ENCODE measurements at regions not wholly inside any gene's neighbourhood (a gene's known extent, or its start where the extent isn't known, plus 50 kb on each side); places are given as distances from the start of the nearest gene placed in this dataset.

DNA sequence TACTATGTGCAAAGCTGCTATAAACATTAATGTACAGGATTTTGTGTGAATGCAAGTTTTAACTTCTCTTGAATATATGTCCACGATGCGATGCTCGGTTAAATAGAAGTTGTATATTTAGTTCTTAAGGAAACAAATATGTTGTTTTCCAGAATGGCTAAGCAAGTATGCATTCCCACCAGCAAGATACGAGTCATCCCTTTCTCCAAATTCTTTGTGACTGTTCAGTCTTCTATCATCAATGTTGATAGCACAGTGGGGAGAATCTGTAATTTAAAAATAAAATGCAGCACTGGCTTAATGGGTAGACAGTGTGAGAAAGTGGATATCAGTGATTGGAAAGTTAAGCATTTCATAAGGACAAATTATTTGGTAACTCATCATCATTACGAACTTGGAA is 1340.8 kb downstream of the PCDH9 start:
- DNase-seq (ENCODE audit: low read depth) = peak; percentile 34

DNA sequence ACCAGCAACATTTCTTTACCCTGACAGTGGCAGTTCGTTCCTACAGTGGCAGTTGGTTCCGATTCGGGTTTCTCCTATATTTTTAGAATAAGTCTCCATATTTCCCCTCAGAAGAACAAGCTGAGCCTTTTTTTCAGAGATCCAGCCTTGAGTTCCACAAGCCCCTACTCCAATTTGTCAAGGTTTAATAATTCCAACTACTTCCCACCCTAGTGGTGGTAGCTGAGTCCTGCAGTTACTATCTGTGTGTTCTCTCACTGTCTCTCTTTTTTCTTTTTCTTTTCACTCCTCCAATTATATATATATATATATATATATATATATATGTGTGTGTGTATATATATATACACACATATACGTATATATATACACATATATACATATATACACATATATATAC is 1347.3 kb downstream of the PCDH9 start:
- DNase-seq (ENCODE audit: low read depth) = no peak

DNA sequence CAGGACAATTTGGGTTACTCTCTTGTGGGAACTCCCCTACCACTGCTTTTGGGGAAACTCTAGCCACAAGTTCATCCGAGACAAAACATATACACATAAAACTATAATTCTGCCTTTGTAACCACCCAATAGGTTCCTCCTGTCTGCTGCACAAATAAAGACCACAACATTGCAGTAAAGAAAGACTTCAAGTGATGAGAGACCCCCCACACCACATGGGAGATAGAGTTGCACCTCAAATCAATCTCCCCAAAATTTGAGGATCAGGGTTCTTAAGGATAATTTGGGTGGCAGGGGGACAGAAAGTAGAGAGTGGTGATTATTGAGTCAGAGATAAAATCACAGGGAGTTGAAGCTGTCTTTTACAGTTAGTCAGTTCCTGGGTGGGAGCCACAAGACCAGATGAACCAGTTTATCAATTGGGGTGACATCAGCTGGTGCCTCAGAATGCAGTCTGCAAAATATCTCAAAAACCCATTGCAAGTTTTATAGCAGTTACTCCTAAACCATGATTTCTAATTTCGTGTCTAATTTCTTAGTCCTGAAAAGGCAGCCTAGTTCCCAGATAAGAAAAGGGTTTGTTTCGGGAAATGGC is 1348.5 kb downstream of the PCDH9 start:
- no peak for DNase-seq (ENCODE audit: low read depth)

DNA sequence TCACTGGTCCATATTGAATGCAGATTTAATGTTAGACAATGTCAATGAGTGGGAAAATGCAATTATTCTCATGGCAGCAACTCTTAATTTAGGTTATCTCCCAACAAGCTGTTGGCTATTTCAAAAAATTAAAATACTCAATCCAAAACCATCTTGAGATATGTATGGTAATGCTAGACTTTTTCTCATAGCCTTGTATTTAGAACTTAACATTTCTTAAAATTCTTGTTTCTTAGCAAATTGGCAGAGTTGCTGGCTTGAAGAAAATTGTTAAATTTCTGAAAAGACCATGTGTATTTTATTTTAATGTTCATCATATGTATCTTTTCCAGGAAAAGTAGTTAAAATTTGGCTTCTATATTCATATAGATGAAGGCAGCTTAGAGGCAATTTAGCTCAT is 1355.1 kb downstream of the PCDH9 start:
- DNase-seq (ENCODE audit: low read depth) = no peak

DNA sequence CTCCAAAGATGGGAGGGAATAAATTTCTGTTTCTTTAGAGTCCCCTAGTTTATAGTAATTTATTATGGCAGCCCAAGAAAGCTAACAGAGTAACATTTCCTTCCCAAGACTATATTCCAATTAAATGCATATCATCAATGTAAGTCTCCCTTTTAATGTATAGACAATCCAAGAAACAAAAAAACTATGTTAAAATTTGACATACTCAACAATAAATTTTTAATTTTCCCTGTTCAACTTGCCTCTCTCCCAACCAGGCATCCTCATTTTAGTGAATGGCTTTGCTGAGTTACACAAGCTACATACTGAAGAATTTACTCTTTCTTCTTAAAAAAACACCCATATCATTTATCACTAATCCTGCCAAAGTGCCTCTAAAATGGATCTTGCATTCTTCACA is 1357.7 kb downstream of the PCDH9 start:
- no peak for DNase-seq (ENCODE audit: low read depth)

DNA sequence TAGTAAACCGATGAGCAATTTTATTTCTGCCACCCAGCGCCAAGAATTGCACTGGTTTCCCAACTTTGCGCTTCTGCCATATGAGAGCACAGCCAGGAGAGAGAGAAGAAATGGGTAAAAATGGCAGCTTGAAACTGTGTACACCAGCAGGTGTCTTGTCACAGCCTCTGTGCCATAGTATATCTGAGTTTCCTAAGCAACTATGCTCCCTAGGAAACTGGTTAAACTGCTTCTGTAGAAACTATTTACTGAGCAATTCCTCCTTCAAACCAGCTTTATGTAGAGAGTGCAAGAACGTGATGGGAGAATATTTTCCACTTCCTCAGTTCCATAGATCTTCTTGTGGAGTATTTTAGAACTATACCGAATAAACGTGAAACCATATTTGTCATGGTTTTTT is 1361.3 kb downstream of the PCDH9 start:
- DNase-seq (ENCODE audit: low read depth) = no peak

DNA sequence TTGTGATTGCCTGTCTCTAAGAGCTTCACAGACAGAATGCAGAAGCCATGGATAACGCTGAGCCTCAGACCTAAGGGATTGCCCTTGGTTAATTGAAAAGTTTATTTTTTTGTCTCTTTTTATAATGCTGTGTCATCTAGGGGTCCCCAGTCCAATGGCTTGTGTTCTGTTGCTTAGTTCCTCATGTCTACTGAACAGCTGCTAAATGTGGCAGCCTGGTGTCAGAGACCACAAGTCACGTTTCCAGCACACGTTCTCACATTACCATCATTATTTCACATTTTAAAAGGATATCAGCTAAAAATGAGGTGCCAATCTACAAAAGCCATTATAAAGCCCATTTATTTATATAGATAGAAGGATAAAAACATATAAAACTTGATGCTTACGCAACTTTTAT is 1362.0 kb downstream of the PCDH9 start:
- DNase-seq (ENCODE audit: low read depth) = no peak

DNA sequence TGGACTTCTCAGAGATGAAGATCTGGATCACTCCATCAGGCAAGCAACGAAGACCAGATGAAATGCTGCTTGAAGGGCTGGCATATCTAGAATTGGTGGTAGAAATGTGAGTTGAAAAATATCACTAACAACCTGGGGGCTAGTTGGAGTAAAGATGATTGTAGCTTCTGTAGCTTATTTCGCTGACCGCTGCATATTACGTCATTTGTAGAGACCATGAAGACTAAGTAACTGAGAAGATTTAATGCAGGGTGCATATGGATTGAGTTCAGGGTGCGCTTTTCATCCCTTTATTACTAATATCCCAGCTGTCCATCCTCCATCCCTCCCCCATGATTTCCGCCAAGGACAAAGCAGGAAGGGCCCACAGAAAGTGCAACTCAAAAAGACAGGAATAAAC is 1364.0 kb downstream of the PCDH9 start:
- no peak for DNase-seq (ENCODE audit: low read depth)

DNA sequence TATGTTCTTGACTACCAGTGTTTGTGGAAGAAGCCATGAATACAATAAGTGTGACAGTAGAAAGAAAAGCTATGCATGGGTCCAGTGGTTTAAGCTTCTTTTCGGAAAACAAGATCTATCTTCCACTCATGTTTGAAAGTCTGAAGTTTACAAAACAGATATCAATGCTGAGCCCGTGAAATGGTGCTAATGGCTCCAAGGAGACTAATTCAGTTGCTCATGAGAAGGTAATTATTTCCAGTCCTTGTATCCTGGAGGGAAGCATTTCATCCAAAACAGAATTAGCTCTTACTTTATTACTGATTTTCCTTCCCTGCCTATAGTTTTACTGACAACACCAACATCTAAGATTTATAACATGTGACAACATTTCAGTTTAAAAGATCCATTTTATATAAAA is 1364.9 kb downstream of the PCDH9 start:
- no peak for DNase-seq (ENCODE audit: low read depth)

DNA sequence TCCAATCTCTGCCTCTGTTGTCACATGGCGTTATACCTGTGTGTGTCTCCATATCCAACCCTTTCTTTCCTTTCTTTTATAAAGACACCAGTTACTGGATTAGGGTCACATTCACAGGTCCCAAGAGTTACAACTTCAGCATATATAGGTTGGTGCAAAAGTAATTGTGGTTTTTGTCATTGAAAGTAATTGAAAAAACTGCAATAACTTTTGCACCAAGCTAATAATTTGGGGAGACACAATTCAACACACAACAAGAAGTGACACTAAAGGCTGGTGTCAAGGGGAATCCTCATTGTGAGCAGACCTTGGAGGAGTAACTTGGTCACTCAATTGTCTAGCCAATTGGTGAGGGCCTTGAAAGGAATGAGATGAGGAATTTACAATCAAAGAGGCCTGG is 1366.1 kb downstream of the PCDH9 start:
- no peak for DNase-seq (ENCODE audit: low read depth)

DNA sequence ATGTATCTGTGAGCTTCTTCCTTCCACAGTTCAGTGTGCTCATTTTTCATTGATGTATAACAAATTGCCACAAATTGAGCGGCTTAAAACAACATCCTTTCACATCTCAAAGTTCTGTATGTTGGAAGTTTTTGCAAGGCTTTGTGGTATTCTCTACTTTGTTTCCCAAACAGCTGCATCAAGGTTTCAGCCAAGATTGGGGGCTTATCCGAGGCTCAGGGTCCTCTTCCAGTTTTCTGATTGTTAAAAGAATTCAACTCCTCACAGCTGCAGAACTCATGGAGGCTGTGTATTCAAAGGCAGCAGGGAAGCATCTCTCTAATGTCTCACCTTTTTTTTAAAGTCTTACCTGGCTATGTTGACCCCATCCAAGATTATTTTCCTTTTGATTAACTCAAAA is 1369.8 kb downstream of the PCDH9 start:
- DNase-seq (ENCODE audit: low read depth) = no peak

DNA sequence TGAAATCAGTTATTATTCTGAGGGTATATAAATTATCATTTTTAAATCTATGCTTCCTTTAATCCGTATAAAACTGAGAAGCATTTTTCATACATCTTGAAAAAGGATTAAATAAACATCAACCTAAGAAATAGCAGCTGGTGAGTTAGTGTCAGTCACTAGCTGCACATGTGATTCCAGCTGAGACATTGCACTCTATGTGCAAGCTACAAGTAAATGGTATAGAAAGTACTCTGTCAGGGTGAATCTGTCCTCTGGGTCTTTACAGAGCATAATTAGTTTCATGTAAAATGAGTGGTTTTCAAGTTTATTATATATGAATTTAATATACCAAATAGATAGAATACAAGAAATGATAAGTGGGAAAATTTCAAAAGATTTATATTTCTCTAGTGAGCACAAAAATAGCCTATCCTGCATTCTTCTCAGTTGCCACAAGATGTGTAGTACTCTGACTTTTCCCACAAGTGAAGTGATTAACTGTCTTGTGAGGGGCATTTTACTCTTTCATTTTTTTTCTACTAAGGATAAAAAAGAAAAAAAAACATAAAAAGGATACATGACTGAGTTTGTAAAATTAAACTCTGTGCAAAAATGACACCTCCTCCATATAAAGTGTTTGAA is 1372.1 kb downstream of the PCDH9 start:
- no peak for DNase-seq (ENCODE audit: low read depth)

DNA sequence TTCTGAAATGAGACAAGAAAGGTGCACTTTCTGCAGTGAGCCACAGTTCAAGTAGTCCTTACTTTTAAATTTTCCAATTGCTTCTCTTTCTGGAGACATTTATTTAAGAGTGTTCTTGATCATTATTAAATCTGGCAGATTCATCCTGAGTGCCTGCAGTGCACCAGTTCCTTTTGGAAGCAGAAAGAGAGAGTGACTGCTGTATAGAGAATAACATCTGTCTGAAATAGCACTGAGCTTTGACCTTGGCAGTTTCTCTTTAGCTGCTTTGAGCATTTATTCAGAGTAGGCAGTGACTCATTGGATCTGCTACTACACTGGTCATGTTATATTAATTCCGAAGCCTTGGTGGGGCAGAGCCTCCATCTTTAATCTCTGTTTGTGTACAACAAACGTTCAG is 1373.7 kb downstream of the PCDH9 start:
- DNase-seq (ENCODE audit: low read depth) = peak; percentile 81

DNA sequence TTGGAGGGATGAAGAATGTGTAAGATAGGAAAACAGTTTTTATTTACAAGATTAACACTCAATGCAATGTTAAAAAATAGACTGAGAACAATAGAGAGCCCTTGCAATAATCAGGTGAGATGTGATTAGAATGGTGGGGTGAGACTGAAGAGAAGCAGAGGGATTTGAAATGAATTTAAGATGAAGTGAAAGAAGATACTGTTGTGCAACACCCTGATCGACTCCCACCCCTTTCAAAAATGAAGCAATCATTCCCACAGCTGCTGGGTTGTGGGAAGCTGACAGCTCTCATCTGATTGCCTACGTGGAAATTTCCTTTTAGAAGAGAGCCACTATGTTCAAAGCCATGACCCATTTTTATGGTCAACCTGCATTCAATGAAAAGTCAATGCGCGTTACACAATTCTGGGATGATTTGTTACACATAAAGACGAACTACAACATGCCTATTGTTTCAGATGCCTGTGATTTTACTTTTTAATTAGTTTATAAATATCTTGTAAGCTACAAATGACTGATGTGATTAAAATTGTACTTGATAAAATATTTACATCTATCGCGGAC is 1374.8 kb downstream of the PCDH9 start:
- peak; percentile 83 for DNase-seq (ENCODE audit: low read depth)

DNA sequence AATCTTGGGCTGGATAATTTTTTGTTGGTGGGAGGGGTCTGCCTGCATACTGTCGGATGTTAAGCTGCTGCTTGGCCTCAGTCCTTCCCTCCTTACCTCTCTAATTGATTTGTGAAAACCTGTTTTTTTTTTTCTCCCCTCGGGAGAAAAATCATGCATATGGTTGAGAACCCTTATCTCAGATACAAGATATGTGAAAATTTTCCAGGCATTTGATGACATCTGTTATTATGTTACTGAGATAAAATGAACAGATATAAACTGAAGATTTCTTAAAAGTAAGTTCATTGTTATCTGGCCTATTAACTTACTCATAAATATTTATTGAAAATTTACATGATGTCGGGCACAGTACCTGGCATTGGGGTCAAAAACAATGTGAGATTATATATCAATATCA is 1375.7 kb downstream of the PCDH9 start:
- DNase-seq (ENCODE audit: low read depth) = no peak

DNA sequence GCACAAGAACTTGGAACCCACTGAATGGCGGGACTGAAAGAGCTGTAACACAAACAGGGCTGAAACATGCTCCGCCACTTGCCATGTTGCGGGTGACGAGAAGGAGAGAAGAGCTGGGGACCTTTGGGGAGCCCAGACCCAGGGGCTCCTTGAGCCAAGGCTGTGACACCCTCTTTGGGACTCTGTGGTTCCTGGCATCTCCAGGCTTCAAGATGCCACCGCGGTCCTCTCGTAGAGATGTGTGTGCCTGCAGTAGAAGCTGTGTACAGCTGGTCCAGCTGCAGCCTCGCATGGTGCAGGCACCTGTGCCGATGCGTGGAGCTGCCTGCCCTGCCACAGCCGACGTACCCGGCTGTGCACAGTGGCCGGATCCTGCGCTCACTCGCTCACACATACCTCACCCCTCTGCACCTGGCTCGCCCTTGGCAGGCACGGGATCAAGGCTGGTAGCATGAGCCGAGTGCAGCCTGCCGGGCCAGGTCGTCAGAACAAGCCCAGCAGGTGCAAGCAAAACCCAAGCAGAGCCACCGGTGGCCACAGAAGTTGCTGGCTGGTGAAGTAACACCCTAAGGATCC is 1385.8 kb downstream of the PCDH9 start:
- no peak for DNase-seq (ENCODE audit: low read depth)

DNA sequence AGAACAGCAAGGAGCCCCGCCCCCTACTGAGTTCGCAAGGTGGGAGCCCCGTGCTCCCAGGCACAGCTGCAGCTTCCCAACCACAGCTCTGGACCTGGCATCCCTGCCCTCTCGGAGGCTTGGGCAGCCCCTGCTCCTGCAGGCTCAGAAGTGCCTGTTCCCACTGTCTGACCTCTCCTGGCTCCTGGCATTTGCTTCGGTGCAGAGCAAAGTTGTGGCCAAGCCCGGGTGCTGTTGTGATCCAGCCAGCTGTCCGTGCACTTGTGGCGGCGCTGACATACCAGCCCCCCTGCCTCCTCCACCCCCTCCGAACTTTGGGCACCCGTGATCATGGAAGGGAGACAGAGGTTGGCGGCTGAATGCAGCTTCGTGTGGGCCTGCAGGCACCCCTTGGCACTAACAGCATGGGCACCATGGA is 1386.8 kb downstream of the PCDH9 start:
- no peak for DNase-seq (ENCODE audit: low read depth)

DNA sequence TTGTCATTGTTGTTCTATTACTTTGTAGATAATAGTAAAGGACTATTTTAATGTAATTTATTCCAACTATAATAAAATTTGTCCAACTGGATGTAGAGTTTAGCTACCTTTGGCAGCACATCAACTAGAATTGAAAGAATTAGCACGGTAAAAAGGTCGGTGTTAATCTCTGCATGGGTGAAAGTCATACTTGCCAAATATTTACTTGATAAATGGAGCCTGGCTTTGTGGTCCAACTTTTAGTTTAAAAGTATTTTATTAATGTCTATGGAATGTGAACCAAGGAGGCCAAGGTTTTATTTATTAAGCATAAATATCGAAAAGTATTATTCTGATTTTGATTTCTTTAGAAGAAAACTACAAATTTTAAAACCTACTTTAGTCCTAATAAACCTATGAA is 1389.0 kb downstream of the PCDH9 start:
- peak; percentile 24 for DNase-seq (ENCODE audit: low read depth)

DNA sequence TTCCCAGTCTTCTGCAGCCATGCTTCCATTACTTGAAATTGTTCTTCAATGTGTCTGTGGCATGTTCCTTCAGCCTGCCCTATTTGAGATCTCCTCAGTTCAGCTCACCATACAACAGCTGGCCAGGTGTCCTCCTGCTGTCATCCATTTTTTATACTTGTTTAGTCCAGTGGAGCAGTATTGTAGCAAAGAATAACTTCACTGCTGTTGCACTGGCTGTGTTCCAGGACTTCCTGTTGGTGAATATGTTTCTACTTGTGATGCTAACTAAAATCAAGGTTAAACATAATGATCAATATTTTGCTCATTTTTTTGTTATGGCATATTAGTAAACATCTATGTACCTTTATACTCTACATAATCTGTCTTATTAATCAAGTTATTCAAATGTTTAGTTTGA is 1394.1 kb downstream of the PCDH9 start:
- DNase-seq (ENCODE audit: low read depth) = peak; percentile 18

DNA sequence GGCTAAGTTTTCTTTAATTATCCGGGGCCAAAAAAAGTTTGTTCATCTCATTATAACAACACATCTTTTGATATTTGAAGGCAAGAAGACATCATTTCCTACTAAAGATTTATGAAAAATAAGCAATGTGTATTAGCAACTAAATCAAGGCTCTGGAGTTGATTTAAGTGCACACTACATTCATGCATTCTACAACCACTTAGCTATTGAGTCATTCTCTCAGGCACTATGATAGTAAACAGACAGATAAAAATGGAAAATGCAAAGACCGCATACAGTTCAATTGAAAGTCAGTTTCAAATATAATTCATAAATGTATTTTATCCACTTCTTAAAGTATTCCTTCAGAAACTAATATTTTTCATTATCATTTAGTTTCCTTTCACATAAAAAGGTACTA is 1395.2 kb downstream of the PCDH9 start:
- DNase-seq (ENCODE audit: low read depth) = peak; percentile 47

DNA sequence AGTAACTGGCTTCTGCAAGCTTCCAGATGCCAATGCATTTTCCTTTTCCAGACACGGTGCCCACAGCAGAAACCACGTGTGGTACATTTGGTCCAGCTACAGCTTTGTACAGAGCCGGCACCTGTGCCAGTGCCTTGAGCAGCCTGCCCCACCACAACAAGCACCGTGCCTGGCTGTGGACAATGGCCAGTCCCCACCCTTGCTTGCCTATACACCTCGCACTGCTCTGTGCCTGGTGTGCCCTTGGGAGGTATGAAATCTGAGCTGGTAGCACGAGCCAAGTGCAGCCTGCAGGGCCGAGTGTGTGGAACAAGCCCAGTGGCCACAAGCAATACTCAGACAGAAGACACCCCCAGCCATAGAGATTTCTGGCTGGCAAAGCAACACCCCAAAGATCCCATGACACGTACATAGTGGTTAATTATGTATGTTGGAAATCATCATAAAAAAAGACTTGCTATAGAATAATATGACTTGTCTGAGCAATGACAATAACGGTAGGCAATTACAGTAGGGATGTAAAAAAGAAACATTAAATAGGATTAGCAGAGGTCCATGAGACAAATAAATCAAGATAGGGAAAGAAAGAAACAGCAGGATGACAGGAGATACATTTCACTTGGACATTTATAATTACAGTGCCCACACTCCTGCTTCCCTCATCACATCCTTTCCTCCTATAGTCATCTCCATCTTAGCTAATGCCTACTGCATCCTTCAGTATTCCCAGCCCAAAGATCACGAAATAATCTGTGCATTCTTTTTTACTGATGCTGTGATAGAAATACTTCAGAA is 1399.5 kb downstream of the PCDH9 start:
- no peak for DNase-seq (ENCODE audit: low read depth)

DNA sequence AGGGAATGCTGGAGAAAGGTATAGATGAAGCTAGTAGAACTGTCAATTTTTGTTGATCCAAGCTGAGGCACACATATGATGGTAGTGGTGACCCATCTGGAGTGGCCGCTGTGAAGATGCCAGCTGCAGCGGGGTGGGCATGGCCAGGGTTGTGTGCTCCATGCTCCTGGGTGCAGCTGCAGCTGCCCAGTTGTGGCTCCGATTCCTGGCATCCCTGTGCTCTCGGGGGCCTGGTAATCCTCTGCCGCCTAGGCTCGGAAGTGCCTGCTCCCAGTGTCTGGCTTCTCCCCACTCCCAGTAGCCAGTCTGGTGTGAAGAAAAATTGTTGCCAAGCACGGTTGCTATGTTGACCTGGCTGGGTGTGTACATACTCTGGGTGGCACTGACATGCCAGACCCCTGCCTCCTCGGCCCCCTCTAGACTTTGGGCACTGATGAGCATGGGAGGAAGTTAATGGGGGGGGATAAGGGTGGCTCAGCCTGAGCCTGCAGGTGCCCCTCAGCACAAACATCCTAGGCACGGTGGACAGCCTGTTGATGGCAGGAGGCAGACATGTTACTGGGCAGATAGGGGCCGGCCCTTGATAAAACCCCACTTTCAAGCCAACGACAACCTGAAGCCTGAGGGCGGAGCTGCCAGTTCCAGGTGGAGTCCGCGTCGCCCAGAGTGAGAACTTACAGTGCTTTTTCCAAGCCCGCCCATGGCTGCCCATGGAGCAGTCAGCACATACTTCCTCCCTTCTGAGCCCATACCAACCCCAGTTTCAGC is 1400.7 kb downstream of the PCDH9 start:
- DNase-seq (ENCODE audit: low read depth) = no peak

Measured in iris pigment epithelial cell (primary cell).